ENCODE measurements at regions not wholly inside any gene's neighbourhood (a gene's known extent, or its start where the extent isn't known, plus 50 kb on each side); places are given as distances from the start of the nearest gene placed in this dataset.

GRCh38 chr1:87212431-87213134 lies 116.1 kb upstream of the LMO4 start:
- dilution Hi-C loops (cut with HindIII; ENCODE audit: low sequenced_read_pairs, unreplicated experiment), result no loop called here
- Histone ChIP-seq H3K56ac (ENCODE audit: extremely low read depth, insufficient read depth, low read length) (no peak overlapping the region), H3K23ac (ENCODE audit: low read depth, low read length) (no peak overlapping the region), H3K79me1 (ENCODE audit: low read depth in 1 of 2, low read length in 2 of 2) (no peaks in the 10 kb centered on the region), H3K9ac (ENCODE audit: low read depth, low read length) (no peak overlapping the region), H3K9me1 (ENCODE audit: insufficient read depth, low read length) (no peaks in the 10 kb centered on the region), H3K18ac (ENCODE audit: low read depth, low read length) (no peak overlapping the region), H3K27me3 (ENCODE audit: control insufficient read depth, insufficient read depth, low read length) (no peaks in the 10 kb centered on the region), H2AK5ac (ENCODE audit: low read depth, low read length) (no peak overlapping the region), H3K27ac (ENCODE audit: insufficient read depth, low read length) (no peak overlapping the region), H2BK120ac (ENCODE audit: low read depth, low read length) (no peak overlapping the region), H3K4me1 (ENCODE audit: control insufficient read depth, insufficient read depth, low read length) (no peaks in the 10 kb centered on the region), H2AK9ac (replicated peaks; ENCODE audit: low read depth, low read length, poor library complexity) (no peak overlapping the region), H2AFZ (replicated peaks; ENCODE audit: low read length, poor library complexity) (no peak overlapping the region), H2BK5ac (ENCODE audit: low read depth, low read length, poor library complexity, severe bottlenecking) (no peak overlapping the region), H4K5ac (ENCODE audit: low read depth, low read length) (no peak overlapping the region), H3K4me2 (ENCODE audit: low read depth, low read length) (no peak overlapping the region), H4K91ac (ENCODE audit: insufficient read depth, low read depth, low read length) (no peak overlapping the region), H3K36me3 (ENCODE audit: control insufficient read depth, insufficient read depth, low read length) (no peaks in the 10 kb centered on the region), H3K4me3 (ENCODE audit: insufficient read depth, low read depth, low read length) (no peak overlapping the region), H4K20me1 (ENCODE audit: insufficient read depth, low read length) (no peaks in the 10 kb centered on the region), H4K8ac (ENCODE audit: low read depth in 2 of 2, low read length in 2 of 2) (no peak overlapping the region), H3K4ac (ENCODE audit: low read depth, low read length) (no peak overlapping the region), H2BK20ac (ENCODE audit: low read depth, low read length) (no peak overlapping the region), H2BK15ac (ENCODE audit: low read depth, low read length) (no peak overlapping the region), H3K9me3 (ENCODE audit: control insufficient read depth, insufficient read depth, low read length) (peaks cover 7% of the 10 kb centered on the region; the same call in 1 of the 2 replicates), H3K14ac (replicated peaks; ENCODE audit: low read depth, low read length) (no peak overlapping the region)
- ATAC-seq (ENCODE audit: low read depth) (no peak), DNase-seq (no peak)
- 40% methylated on average over 2 of the region's 6 CpGs; no CpG with 5 or more reads in 1 of the 2 experiments for WGBS, 2 experiments (ENCODE audit: extremely low coverage in 2 of 2, insufficient read length in 1 of 2)
- intact Hi-C loops (cut with micrococcal nuclease), result no loop called here
- in situ Hi-C loops (cut with MboI; ENCODE audit: low sequenced_read_pairs), result no loop called here
- BruUV-seq (replicated peaks), result no TSS peak
- ChIA-PET POLR2A (ENCODE audit: unreplicated experiment) (no interaction called here), CTCF (no interaction called here)
- TF ChIP-seq NFE2L2 (IDR thresholded peaks at IDR 0.05; ENCODE audit: low read depth, low read length), result no peak
- no peak for TF ChIP-seq POLR2A (IDR thresholded peaks at IDR 0.05; ENCODE audit: low read depth, low read length)
- TF ChIP-seq RAD21 (IDR thresholded peaks at IDR 0.05; ENCODE audit: low read length), result no peak
- TF ChIP-seq USF2 (IDR thresholded peaks at IDR 0.05; ENCODE audit: low read depth, low read length), result no peak
- no peak for TF ChIP-seq MAFK (IDR thresholded peaks at IDR 0.05; ENCODE audit: low read depth, low read length)
- TF ChIP-seq CEBPB (IDR thresholded peaks at IDR 0.05; ENCODE audit: low read depth, low read length), result no peak
- TF ChIP-seq, protein P1, sequence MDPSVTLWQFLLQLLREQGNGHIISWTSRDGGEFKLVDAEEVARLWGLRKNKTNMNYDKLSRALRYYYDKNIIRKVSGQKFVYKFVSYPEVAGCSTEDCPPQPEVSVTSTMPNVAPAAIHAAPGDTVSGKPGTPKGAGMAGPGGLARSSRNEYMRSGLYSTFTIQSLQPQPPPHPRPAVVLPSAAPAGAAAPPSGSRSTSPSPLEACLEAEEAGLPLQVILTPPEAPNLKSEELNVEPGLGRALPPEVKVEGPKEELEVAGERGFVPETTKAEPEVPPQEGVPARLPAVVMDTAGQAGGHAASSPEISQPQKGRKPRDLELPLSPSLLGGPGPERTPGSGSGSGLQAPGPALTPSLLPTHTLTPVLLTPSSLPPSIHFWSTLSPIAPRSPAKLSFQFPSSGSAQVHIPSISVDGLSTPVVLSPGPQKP (IDR thresholded peaks at IDR 0.05; ENCODE audit: borderline replicate concordance, low read depth, low read length), result no peak
- no peak for TF ChIP-seq CHD1 (IDR thresholded peaks at IDR 0.05; ENCODE audit: low read depth, low read length)
- TF ChIP-seq RCOR1 (IDR thresholded peaks at IDR 0.05; ENCODE audit: insufficient replicate concordance, low read length), result no peak
- TF ChIP-seq SMC3 (IDR thresholded peaks at IDR 0.05; ENCODE audit: low read depth, low read length), result no peak
- no peak for TF ChIP-seq MXI1 (IDR thresholded peaks at IDR 0.05; ENCODE audit: borderline replicate concordance, low read depth, low read length)
- TF ChIP-seq RFX5 (IDR thresholded peaks at IDR 0.05; ENCODE audit: low read depth, low read length), result no peak

All from IMR-90 (cell line).